Common myeloid progenitor, CD34-positive (primary cell): ENCODE measurements at regions not wholly inside any gene's neighbourhood (a gene's known extent, or its start where the extent isn't known, plus 50 kb on each side); places are given as distances from the start of the nearest gene placed in this dataset.

ENCODE experiments used
- CTCF ChIA-PET: fragments of 350-600 bp; sonication (Branson Sonifier 250); formaldehyde crosslinking; loops from one replicate; lab custom pipeline; 2021; ENCODE audit warnings: antibody characterized with exemption; lab: Charles Lee
- POLR2A ChIA-PET: fragments of 350-600 bp; sonication (Branson Sonifier 250); formaldehyde crosslinking; loops from one replicate; lab custom pipeline; 2021; ENCODE audit warnings: antibody characterized with exemption; lab: Charles Lee
- DNase-seq, 3 donors: peaks; one replicate each; pipeline versions ENCODE4 v3.0.0 to v3.0.0-alpha.2; 2013
- H3K27ac ChIP-seq, 2 experiments: 1 replicate in 1 of 2; 2 replicates in 1 of 2; pipeline ENCODE4 v1.7.0; 2013; ENCODE audit warnings: inconsistent platforms in 2 of 2, low read length in 2 of 2, mild to moderate bottlenecking in 2 of 2, low read depth in 1 of 2, moderate library complexity in 1 of 2; ENCODE audit not compliant: severe bottlenecking in 2 of 2, insufficient read depth in 1 of 2, poor library complexity in 1 of 2
- H3K27me3 ChIP-seq, 5 experiments: replicated peaks in 2 of 5; 1 replicate in 3 of 5; 2 replicates in 2 of 5; pipeline versions ENCODE4 v1.6.1 to v1.7.0; 2013; ENCODE audit warnings: low read length in 4 of 5, mild to moderate bottlenecking in 2 of 5, moderate library complexity in 2 of 5, inconsistent platforms in 1 of 5; ENCODE audit not compliant: insufficient read depth in 5 of 5, control insufficient read depth in 4 of 5
- H3K36me3 ChIP-seq, 4 experiments: 1 replicate in 2 of 4; 2 replicates in 2 of 4; pipeline versions ENCODE4 v1.6.1 to v1.7.0; 2013; ENCODE audit warnings: low read length in 3 of 4, control low read depth in 1 of 4, mild to moderate bottlenecking in 1 of 4; ENCODE audit not compliant: control insufficient read depth in 4 of 4, insufficient read depth in 4 of 4
- H3K4me1 ChIP-seq, 4 experiments: 1 replicate in 3 of 4; 2 replicates in 1 of 4; pipeline versions ENCODE4 v1.6.1 to v1.7.1; 2013; ENCODE audit warnings: low read length in 3 of 4, mild to moderate bottlenecking in 3 of 4, control low read depth in 1 of 4, inconsistent platforms in 1 of 4, moderate library complexity in 1 of 4; ENCODE audit not compliant: control insufficient read depth in 4 of 4, insufficient read depth in 4 of 4; ENCODE audit errors: control extremely low read depth in 1 of 4
- H3K4me3 ChIP-seq, 7 experiments: 1 replicate in 4 of 7; 2 replicates in 3 of 7; pipeline versions ENCODE4 v1.5.1 to v1.7.0; 2013; ENCODE audit warnings: mild to moderate bottlenecking in 7 of 7, low read length in 6 of 7, moderate library complexity in 6 of 7, inconsistent platforms in 2 of 7, low read depth in 2 of 7, control low read depth in 1 of 7; ENCODE audit not compliant: insufficient read depth in 4 of 7, control insufficient read depth in 1 of 7; ENCODE audit errors: extremely low read depth in 1 of 7
- H3K9me3 ChIP-seq, 5 experiments: 1 replicate in 4 of 5; 2 replicates in 1 of 5; pipeline versions ENCODE4 v1.6.1 to v1.7.1; 2013; ENCODE audit warnings: low read length in 4 of 5, mild to moderate bottlenecking in 2 of 5, inconsistent platforms in 1 of 5, low read depth in 1 of 5, moderate library complexity in 1 of 5; ENCODE audit not compliant: control insufficient read depth in 4 of 5, insufficient read depth in 2 of 5; ENCODE audit errors: control extremely low read depth in 1 of 5
- WGBS: methylation state at CpG from one replicate; pipeline ENCODE4 v1.1.5; 2013; ENCODE audit not compliant: insufficient coverage; 5-methylcytosine and 5-hydroxymethylcytosine counted together

DNA sequence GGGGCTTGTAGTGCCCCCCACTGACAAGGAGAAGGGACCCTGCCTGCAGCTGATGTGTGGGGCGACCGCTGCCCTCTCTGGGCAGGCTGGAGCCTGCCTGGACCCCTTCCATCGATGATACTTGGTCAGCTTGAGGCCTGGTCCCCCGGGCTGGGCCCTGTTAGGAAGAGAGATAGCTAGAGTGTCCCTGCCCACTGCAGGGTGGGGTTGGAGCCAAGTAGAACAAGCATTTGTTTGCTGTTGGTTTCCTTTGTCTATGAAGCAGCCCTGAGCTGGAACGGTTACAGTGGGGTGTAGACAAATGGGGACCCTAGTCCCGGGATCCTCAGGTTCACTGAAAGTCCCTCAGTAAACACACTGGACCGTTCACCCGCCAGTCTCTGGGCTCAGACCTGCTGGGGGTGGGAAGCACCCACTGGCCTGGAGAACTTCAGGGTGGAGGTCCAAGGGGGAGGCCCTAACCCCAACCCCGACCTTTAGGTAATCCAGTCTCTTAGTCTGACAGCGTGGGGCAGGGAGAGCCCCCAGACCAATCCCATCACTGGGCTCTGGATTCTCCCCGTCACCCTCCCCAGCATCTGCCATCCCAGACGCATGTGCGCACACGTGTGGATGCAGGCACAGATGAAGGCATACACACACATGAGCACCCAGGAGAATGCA, 204.8 kb upstream of the ZNF536 start:
- no peaks in the 10 kb centered on the region for H3K36me3 ChIP-seq
- ChIA-PET POLR2A (no interaction called here), CTCF (no interaction called here)
- no peaks in the 10 kb centered on the region for H3K27me3 ChIP-seq
- H3K27ac ChIP-seq = no peak overlapping the region
- no peak for DNase-seq
- 96% methylated on average over 7 of the region's 14 CpGs for WGBS
- H3K9me3 ChIP-seq = peaks cover 0 to 2% (median 0%) of the 10 kb centered on the region in 5 experiments
- no peak overlapping the region for H3K4me3 ChIP-seq
- H3K4me1 ChIP-seq = no peaks in the 10 kb centered on the region

DNA sequence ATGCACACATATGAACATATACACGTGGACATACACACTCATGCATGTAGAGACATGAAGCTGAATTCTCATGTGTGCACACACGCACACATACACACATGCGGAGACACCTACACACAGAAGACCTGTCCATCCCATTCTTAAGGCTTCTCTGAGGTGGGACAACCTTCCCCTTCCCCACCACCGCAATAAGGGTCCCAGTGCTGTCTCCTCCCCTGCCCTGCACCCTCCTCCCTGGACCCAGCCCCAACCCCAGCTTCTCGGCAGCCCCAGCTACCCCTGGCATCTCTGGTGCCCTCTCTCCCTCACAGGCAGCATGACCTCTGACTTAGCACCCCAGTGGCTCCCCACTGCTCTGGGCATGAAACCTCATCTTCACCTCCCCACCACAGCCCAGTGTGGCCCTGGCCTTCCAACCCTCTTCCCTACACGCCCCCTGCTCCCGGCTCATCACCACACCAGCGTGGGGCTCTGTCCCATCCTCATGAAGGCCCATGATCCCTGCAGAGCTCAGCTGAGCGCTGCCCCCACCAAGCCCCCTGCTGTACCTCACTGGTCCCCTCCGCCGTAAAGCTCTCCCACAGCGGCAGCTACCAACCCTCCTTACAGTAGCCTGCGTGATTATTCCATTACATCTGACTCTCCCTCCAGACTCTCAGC, 204.1 kb upstream of the ZNF536 start:
- no peak for DNase-seq
- no peak overlapping the region for H3K27ac ChIP-seq
- no peaks in the 10 kb centered on the region for H3K4me1 ChIP-seq
- H3K27me3 ChIP-seq = peaks cover 0 to 4% (median 0%) of the 10 kb centered on the region in 5 experiments
- no peaks in the 10 kb centered on the region for H3K36me3 ChIP-seq
- ChIA-PET CTCF (no interaction called here), POLR2A (no interaction called here)
- no peak overlapping the region for H3K4me3 ChIP-seq
- WGBS = 97% methylated on average over 12 of the region's 13 CpGs
- peaks cover 0 to 2% (median 0%) of the 10 kb centered on the region in 5 experiments for H3K9me3 ChIP-seq

DNA sequence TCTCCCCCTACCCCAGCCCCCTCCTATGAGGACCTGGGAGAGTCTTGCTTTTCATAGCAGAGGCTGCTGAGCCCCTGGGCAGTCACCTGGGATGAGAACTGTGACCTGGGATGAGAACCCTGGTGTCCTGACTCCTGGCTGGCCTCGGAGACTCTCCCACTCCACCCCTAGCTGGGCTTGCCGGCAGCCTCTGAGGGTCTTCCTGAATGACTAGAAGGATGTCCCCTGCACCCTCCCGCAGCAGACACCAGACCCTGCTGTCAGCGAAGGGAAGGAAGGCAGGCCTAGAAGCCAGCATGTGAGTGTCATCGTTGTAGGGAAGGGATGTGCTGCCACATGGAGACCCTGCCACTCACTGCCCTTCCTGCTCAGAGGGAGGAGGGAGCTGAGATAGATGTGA, 203.4 kb upstream of the ZNF536 start:
- 85% methylated on average over 2 of the region's 5 CpGs for WGBS
- ChIA-PET CTCF (no interaction called here), POLR2A (no interaction called here)
- Histone ChIP-seq H3K27me3 (peaks cover 0 to 4% (median 0%) of the 10 kb centered on the region in 5 experiments), H3K36me3 (no peaks in the 10 kb centered on the region), H3K4me3 (no peak overlapping the region), H3K9me3 (peaks cover 0 to 2% (median 0%) of the 10 kb centered on the region in 5 experiments), H3K4me1 (no peaks in the 10 kb centered on the region), H3K27ac (no peak overlapping the region)
- no peak for DNase-seq

GRCh38 chr19:30169196-30169900, 202.8 kb upstream of the ZNF536 start:
- DNase-seq = no peak
- H3K27ac ChIP-seq = no peak overlapping the region
- ChIA-PET CTCF (no interaction called here), POLR2A (no interaction called here)
- H3K9me3 ChIP-seq = peaks cover 0 to 2% (median 0%) of the 10 kb centered on the region in 5 experiments
- no peak overlapping the region for H3K4me3 ChIP-seq
- no peaks in the 10 kb centered on the region for H3K4me1 ChIP-seq
- no peaks in the 10 kb centered on the region for H3K36me3 ChIP-seq
- H3K27me3 ChIP-seq = peaks cover 0 to 4% (median 0%) of the 10 kb centered on the region in 5 experiments
- WGBS = 85% methylated on average over 7 of the region's 9 CpGs

DNA sequence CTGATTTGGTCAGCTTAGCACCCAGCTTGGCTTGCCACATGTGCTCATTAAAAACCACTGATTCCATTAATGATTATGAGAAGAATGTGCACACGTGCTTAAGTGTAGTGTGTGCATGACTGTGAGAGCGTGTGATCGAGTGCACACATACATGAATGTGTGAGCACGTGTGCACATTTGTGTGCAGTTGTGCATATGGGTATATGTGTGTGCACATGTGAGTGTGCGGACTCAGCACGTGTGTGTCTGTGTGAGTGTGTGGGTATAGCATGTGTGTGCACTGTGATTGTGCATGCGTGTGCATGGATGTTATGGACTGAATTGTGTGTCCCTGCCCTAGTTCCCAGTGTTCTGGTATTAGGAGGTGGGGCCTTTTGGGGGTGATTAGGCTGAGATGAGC, 202.1 kb upstream of the ZNF536 start:
- Histone ChIP-seq H3K27me3 (peaks cover 0 to 4% (median 0%) of the 10 kb centered on the region in 5 experiments), H3K9me3 (peaks cover 0 to 2% (median 0%) of the 10 kb centered on the region in 5 experiments), H3K27ac (no peak overlapping the region), H3K4me3 (no peak overlapping the region), H3K4me1 (no peaks in the 10 kb centered on the region), H3K36me3 (no peaks in the 10 kb centered on the region)
- POLR2A ChIA-PET = no interaction called here
- DNase-seq = no peak
- WGBS = 96% methylated on average over 7 of the region's 7 CpGs
- CTCF ChIA-PET = no interaction called here

DNA sequence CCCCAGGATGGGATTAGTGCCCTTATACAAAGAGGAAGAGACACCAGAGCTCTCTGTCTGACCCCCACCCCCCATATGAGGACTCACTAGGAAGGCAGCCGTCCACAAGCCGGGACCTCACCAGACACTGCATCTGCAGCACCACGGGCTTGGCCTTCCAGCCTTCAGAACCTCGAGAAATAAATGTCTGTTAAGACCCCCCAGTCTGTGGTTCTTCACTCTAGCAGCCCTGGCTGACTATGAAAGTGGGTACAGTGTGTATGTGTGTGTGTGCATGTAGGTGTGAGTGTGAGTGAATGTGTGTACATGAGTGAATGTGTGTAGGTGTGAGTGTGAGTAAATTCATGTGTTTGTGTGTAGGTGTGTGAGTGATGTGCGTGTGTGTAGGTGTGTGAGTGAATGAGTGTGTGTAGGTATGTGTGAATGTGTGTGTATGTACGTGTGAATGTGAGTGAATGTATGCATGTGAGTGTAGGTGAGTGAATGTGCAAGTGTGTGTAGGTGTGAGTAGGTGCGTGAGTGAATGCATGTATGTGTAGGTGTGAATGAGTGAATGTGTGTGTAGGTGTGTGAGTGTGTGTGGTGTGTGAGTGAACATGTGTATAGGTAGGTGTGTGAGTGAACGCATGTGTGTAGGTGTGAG, 201.6 kb upstream of the ZNF536 start:
- ChIA-PET POLR2A (no interaction called here), CTCF (no interaction called here)
- WGBS = 98% methylated on average over 6 of the region's 8 CpGs

More for the DNA sequence above, 201.6 kb upstream of the ZNF536 start:
- Histone ChIP-seq H3K27me3 (peaks cover 0 to 4% (median 0%) of the 10 kb centered on the region in 5 experiments), H3K4me1 (no peaks in the 10 kb centered on the region), H3K9me3 (peaks cover 0 to 2% (median 0%) of the 10 kb centered on the region in 5 experiments), H3K36me3 (no peaks in the 10 kb centered on the region), H3K4me3 (no peak overlapping the region), H3K27ac (no peak overlapping the region)
- no peak for DNase-seq
